Fibroblast of skin of left biceps (primary cell): ENCODE measurements at regions not wholly inside any gene's neighbourhood (a gene's known extent, or its start where the extent isn't known, plus 50 kb on each side); places are given as distances from the start of the nearest gene placed in this dataset.

Experiments used
- DNase-seq, 2 experiments: peaks; one replicate each; pipeline ENCODE4 v3.0.0-alpha.2; 2013; ENCODE audit warnings: low read depth in 2 of 2

GRCh38 chr6:16976385-16977183 lies 125.3 kb upstream of the STMND1 start:
- no peak for DNase-seq

DNA sequence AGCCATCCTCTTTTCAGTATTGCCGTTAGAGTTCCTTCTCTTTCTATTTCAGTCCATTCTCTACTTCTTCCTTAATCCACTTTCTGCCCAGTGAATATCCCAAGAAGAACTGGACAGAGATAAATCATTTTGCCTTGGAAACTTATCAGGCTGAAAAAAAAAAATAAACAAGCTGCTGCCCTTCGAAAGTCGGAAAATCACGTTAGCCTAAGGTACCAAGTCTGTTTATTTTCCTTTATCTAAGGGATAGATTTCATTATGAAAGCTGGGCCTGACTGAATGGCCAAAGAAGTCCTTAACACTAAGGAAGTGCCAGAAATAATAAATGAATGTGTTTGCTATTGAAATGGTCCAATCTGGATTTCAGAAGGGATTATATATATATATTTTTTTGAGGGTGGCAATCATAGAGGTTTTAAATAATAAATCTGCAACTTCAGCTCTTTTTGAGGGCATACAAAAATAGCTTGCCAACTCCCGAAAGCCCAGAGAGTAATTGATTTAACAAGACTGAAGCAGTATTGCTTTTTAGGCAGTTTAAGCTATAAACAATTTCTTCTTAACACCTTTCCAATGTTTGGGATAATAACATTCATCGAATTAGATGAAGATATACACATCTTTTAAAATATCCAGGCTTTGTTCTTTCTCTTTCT lies 127.0 kb upstream of the STMND1 start:
- DNase-seq = no peak

GRCh38 chr6:16974387-16974673 lies 127.5 kb upstream of the STMND1 start:
- no peak for DNase-seq

DNA sequence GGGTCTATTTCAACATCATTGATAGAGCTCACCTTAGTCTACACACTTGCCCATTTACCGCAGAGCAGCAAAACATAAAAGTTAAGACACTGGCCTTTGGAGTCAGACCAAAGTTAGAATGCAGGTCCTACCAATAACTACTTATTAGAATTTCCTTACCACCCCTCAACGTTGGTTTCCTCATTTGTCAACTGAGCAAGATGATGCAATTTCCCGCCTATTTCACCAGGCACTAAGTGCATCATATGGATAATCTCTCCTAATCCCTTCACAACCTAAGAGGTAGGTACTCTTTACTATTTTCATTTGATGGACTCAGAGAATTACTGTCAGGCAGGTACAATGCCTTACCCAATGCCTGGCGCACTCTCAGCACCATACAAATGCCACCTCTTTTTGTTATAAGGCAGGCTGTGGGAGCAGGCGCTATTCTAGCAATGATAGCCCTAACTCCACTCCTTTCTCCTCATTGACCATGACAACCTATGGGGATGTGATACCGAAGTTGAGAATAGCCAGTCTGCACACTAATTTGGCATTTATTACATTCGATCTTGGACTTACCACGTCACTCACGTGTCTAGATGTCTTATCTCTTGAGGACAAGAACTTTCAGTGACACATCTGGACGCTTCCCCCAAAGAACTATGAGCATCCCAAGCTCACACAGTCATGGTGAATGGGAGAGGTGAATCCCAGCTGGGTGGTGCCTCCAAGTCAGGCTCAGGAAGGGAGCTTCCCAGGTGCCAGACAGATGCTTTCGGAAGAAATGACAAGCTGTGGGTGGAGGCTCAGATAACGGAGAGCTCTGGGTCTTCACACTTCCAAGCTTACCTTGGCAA lies 128.1 kb upstream of the STMND1 start:
- DNase-seq = no peak

GRCh38 chr6:16973051-16973450 lies 128.8 kb upstream of the STMND1 start:
- no peak for DNase-seq

DNA sequence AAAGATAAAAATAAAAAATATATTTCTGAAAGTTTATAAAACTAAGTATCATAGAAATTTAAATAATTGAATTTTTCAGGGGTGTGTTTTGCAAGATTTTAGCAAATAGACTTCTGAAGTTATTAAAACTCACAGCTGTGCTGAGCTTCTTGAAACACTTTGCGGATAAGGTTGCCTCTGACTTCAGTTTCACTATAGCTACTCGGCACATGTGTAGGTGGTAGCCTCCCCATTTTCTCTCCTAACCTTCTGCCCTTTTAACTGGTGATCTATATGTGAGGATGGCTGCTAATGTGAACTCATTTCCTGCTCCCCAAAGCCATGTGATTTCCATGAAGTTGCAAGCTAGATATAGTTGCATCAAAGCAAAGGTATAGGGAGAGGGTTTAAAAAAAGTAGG lies 129.3 kb upstream of the STMND1 start:
- no peak for DNase-seq

DNA sequence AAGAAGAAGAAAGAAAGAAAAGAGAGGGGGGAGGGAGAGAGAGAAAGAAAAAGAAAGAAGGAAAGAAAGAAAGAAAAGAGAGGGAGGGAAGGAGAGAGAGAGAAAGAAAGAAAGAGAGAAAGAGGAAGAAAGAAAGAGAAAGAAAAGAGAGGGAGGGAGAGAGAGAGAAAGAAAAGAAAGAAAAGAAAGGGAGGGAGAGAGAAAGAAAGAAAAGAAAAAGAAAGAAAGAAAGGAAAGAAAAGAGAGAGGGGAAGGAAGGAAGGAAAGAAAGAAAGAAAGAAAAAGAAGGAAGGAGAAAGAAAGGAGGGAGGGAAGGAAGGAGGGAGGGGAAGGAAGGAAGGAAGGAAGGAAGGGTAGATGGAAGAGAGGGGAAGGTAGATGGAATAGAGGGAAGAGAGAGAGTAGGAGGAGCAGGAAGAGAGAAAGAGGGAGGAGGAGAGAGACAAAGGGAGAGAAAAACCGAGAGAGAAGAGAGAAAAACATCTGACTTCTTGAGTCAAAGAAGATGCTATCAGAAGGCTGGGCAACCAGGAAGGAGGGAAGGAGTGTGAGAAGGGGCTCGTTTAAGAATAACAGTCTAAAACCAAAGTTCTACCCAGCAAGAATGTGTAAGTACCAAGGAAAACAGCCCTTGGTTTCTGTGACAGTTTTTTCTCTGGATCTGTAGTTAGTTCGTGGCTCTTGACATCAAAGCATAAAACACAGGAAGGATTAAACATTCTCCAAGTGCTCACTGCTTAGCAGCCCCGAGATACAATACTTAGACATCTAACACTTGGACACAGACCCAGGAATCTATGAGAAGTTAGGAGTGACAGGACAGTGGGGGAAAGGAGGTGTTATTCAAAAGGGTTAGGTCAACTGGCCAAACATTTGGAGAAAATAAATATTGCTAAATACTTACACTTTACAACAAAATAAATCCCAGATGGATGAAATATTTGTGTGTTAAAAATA lies 131.9 kb upstream of the STMND1 start:
- no peak for DNase-seq

DNA sequence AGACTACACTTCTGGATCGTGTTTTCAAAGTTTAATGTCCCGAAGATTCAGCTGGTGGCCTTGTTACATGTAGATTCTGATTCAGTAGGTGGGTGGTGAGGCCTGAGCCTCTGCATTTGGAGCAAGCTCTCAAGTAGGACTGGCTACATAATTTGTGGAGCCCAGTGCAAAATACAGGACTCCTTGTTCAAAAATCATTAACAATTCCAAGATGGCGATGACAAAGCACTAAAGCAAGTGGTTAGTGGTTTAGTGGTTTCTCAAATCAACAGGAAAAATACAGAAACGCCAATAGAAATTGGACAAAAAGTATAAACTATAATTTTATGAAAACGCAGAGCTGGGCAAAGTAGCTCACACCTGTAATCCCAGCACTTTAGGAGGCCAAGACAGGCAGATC lies 133.7 kb upstream of the STMND1 start:
- no peak for DNase-seq

- DNase-seq = no peak
These were observed 134.4 kb upstream of the STMND1 start for GRCh38 chr6:16967470-16967817.

DNA sequence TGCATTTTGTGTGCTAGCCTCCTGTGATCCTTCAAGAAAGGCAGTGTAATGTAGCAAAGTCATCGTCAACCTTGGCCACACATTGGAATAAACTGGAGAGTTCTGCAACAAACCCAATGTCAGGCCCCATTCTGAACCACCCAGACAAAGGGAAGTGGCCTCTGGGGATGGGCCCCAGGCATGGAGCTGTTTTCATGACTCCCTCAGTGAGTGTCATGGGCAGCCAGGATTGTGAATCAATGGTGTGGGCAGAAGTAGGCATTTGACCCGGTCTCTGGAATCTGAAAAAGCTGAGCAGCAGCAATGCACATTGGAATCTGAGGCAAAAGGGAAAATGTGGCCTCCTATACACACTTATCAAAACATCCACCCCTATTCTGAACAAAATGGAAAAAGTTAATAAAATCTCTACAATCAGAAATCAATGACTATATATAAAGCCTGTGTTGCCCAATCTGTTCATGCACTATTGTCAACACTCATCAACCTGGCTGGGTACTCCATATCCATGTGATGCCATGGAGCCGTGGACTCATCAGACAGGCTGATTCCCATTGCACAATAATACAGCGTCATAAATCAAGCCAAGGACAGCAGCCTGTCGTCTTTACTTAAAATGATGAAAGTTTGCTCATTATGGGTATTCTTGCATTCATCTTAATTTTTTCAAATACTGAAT lies 134.9 kb upstream of the STMND1 start:
- DNase-seq = no peak

DNA sequence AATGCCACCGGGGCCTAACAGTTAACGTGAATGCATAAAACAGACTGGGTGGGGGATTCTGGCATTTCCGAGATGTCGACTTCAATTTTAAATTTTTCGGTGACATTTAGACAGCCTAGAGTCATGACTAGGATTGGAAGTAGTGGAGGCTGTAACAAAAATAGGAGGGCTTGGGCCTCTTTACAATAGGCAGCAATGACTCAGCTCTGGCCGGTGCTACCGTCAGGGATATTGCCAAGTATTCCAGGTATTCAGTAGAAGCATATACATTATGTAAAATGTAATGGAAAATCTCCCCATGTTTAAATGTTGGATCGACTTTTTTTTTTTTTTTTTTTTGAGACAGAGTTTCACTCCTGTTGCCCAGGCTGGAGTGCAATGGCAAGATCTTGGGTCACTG lies 136.2 kb upstream of the STMND1 start:
- DNase-seq = no peak

GRCh38 chr6:16964553-16965499 lies 137.0 kb upstream of the STMND1 start:
- no peak for DNase-seq

GRCh38 chr6:16961577-16961976 lies 140.3 kb upstream of the STMND1 start:
- no peak for DNase-seq

GRCh38 chr6:16959789-16960188 lies 142.1 kb upstream of the STMND1 start:
- no peak for DNase-seq

DNA sequence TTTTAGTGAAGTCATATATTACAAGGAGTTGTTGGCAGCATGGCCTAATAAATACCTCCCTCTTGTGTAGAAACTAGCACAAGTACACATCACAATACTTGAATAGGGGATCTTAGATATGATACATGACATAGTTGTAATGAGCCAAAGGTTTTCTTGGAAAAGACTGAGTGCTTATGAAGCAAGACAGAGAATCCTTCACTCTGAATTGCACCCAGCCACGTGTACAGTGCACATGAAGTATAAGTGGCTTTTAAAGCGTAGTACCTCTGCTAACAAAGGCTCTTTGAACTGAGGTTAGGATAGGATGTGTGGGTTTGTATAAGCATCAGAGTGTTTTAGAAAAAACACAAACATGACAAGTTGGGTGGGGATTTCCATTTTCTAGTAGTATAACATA lies 145.5 kb upstream of the STMND1 start:
- DNase-seq = no peak

DNA sequence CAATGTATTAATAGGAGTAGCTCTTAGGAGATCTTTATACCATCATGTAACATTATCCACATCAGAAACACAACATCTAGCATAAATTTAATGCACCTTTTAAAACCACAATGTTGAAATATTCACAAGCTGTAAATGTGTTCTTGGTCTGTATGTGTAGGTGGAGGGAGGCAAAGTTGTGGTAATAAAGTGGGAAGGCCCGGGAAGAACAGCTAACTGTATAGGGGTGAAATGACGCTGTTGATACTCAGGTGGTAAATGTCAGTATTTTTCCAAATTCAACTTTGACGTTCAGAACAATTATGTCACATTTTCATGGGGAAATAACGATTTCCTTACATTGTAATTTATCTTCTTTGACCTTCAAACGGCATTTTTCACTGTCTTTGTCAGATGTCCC lies 146.0 kb upstream of the STMND1 start:
- no peak for DNase-seq

DNA sequence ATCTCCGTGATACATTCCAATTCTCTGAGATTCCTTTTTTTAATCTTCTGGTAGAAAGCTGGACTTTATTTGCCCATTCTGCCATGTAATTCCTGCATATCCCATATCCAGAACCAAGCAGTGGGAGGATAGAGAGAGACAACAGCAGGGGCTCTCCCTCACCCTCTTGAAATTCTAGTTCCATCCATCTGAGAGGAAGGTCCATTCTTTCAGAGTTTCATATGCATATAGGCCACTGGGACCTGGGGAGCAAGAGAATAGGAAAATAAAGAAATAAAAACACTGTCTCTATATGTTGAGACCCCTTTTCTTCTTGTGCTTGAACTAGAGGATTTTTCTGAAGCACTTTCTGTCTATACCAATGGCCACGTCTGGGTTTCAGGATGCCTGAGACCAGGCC lies 147.9 kb upstream of the STMND1 start:
- DNase-seq = no peak

- no peak for DNase-seq
These were observed 148.4 kb upstream of the STMND1 start for GRCh38 chr6:16953446-16953845.

GRCh38 chr6:16950825-16951495 lies 150.9 kb upstream of the STMND1 start:
- DNase-seq = no peak

- no peak for DNase-seq
These were observed 151.5 kb upstream of the STMND1 start for GRCh38 chr6:16950302-16950701.
